Activated CD8-positive, alpha-beta T cell treated with anti-CD3 and anti-CD28 coated beads for 36 hours (primary cell): ENCODE measurements at regions not wholly inside any gene's neighbourhood (a gene's known extent, or its start where the extent isn't known, plus 50 kb on each side); places are given as distances from the start of the nearest gene placed in this dataset.

ENCODE experiments used
- ATAC-seq: fragments of 200-7000 bp; cut with Tn5 transposase; one replicate; pipeline ENCODE4 v1.10.0; 2021; ENCODE audit warnings: mild to moderate bottlenecking, moderate library complexity
- CTCF ChIA-PET: fragments of 350-600 bp; sonication (Branson Sonifier 250); formaldehyde crosslinking; loops from one replicate; lab custom pipeline; 2021; ENCODE audit warnings: antibody characterized with exemption; lab: Charles Lee
- POLR2A ChIA-PET: fragments of 350-600 bp; sonication (Branson Sonifier 250); formaldehyde crosslinking; loops from one replicate; lab custom pipeline; 2021; ENCODE audit warnings: antibody characterized with exemption; lab: Charles Lee
- DNase-seq: peaks from one replicate; pipeline ENCODE4 v3.0.0-alpha.2; 2020
- H3K27ac Mint-ChIP-seq: one replicate; pipeline ENCODE4 v1.8.0; 2021; ENCODE audit warnings: mild to moderate bottlenecking, mixed read lengths
- H3K27me3 Mint-ChIP-seq: one replicate; pipeline ENCODE4 v1.8.0; 2021; ENCODE audit warnings: mixed read lengths
- H3K36me3 Mint-ChIP-seq: one replicate; pipeline ENCODE4 v1.8.0; 2021; ENCODE audit warnings: low read depth, mixed read lengths
- H3K4me1 Mint-ChIP-seq: one replicate; pipeline ENCODE4 v1.8.0; 2021; ENCODE audit warnings: low read depth, mixed read lengths
- H3K4me3 Mint-ChIP-seq: one replicate; pipeline ENCODE4 v1.8.0; 2021; ENCODE audit warnings: mild to moderate bottlenecking, moderate library complexity, mixed read lengths
- H3K9me3 Mint-ChIP-seq: one replicate; pipeline ENCODE4 v1.8.0; 2021; ENCODE audit warnings: mixed read lengths
- CTCF ChIP-seq: fragments of 200-600 bp; IDR thresholded peaks from one replicate; pipeline ENCODE4 v1.8.0; 2022; ENCODE audit warnings: antibody characterized with exemption, mild to moderate bottlenecking
- intact Hi-C: fragments of 100-400 bp; cut with micrococcal nuclease; formaldehyde crosslinking; loops from one replicate; pipeline ENCODE4 v1.10.0; 2022

GRCh38 chr16:64437706-64438324, 684.0 kb downstream of the CDH11 start:
- no peak for TF ChIP-seq CTCF
- H3K4me1 Mint-ChIP-seq, result no peaks in the 10 kb centered on the region
- peaks cover 13% of the 10 kb centered on the region for H3K9me3 Mint-ChIP-seq
- H3K27ac Mint-ChIP-seq, result no peak overlapping the region
- no peak overlapping the region for H3K4me3 Mint-ChIP-seq
- no peaks in the 10 kb centered on the region for H3K36me3 Mint-ChIP-seq
- no peak for DNase-seq
- H3K27me3 Mint-ChIP-seq, result no peaks in the 10 kb centered on the region
- ChIA-PET CTCF (no interaction called here), POLR2A (no interaction called here)
- intact Hi-C loops, result no loop called here
- no peak for ATAC-seq

- Mint-ChIP-seq H3K4me3 (no peak overlapping the region), H3K27me3 (no peaks in the 10 kb centered on the region), H3K9me3 (peaks cover 18% of the 10 kb centered on the region), H3K36me3 (no peaks in the 10 kb centered on the region), H3K4me1 (no peaks in the 10 kb centered on the region), H3K27ac (no peak overlapping the region)
- ChIA-PET POLR2A (no interaction called here), CTCF (no interaction called here)
- no peak for TF ChIP-seq CTCF
- DNase-seq (no peak), ATAC-seq (no peak)
- intact Hi-C loops, result no loop called here
Measured at GRCh38 chr16:64434526-64435069, 687.3 kb downstream of the CDH11 start.

GRCh38 chr16:64428463-64429113, 693.3 kb downstream of the CDH11 start:
- Mint-ChIP-seq H3K4me1 (no peaks in the 10 kb centered on the region), H3K27ac (no peak overlapping the region), H3K27me3 (no peaks in the 10 kb centered on the region), H3K4me3 (no peak overlapping the region), H3K36me3 (no peaks in the 10 kb centered on the region), H3K9me3 (peaks cover 23% of the 10 kb centered on the region)
- ChIA-PET POLR2A (interaction anchor here (0.6 kb wide), 1 partner anchor 1070 kb away, joined by 3 read pairs; no protein-coding TSS in a partner anchor), CTCF (no interaction called here)
- ATAC-seq (no peak), DNase-seq (no peak)
- TF ChIP-seq CTCF, result no peak
- intact Hi-C loops, result no loop called here

- intact Hi-C loops, result no loop called here
Measured at GRCh38 chr16:64426131-64426666, 695.7 kb downstream of the CDH11 start.

More at GRCh38 chr16:64426131-64426666, 695.7 kb downstream of the CDH11 start:
- no peaks in the 10 kb centered on the region for H3K4me1 Mint-ChIP-seq
- ChIA-PET POLR2A (no interaction called here), CTCF (no interaction called here)
- H3K9me3 Mint-ChIP-seq, result peaks cover 24% of the 10 kb centered on the region
- TF ChIP-seq CTCF, result no peak
- DNase-seq (no peak), ATAC-seq (no peak)
- no peak overlapping the region for H3K4me3 Mint-ChIP-seq
- no peak overlapping the region for H3K27ac Mint-ChIP-seq
- H3K27me3 Mint-ChIP-seq, result no peaks in the 10 kb centered on the region
- H3K36me3 Mint-ChIP-seq, result no peaks in the 10 kb centered on the region
